WTC11 (cell line): ENCODE measurements at regions not wholly inside any gene's neighbourhood (a gene's known extent, or its start where the extent isn't known, plus 50 kb on each side); places are given as distances from the start of the nearest gene placed in this dataset.
A peak's percentile ranks its signal among the peaks of the same experiment; 100 is the strongest.

Experiments
- ATAC-seq: fragments of 200-7000 bp; cut with Tn5 transposase; 2 replicates; pipeline ENCODE4 v1.10.0; 2021; ENCODE audit warnings: mild to moderate bottlenecking, moderate library complexity
- CTCF ChIA-PET: fragments of 300-600 bp; sonication (Branson Sonifier 250); formaldehyde crosslinking; loops from one replicate; lab custom pipeline; 2021; ENCODE audit warnings: antibody characterized with exemption; lab: Charles Lee
- POLR2A ChIA-PET: fragments of 350-600 bp; sonication (Branson Sonifier 250); formaldehyde crosslinking; loops from one replicate; lab custom pipeline; 2021; ENCODE audit warnings: antibody characterized with exemption; lab: Charles Lee
- DNase-seq: peaks from one replicate; pipeline ENCODE4 v3.0.0; 2021; ENCODE audit warnings: low spot score
- H3K27ac Mint-ChIP-seq: 2 replicates; pipeline ENCODE4 v1.8.0; 2021; ENCODE audit warnings: mixed read lengths
- H3K27me3 Mint-ChIP-seq: 2 replicates; pipeline ENCODE4 v1.8.0; 2021; ENCODE audit warnings: low read depth, mild to moderate bottlenecking, moderate library complexity, mixed read lengths
- H3K36me3 Mint-ChIP-seq: 2 replicates; pipeline ENCODE4 v1.8.0; 2021; ENCODE audit warnings: mixed read lengths
- H3K4me1 Mint-ChIP-seq: 2 replicates; pipeline ENCODE4 v1.8.0; 2022; ENCODE audit warnings: mixed read lengths
- H3K4me3 Mint-ChIP-seq: 2 replicates; pipeline ENCODE4 v1.8.0; 2021; ENCODE audit warnings: mild to moderate bottlenecking, moderate library complexity, mixed read lengths
- H3K9me3 Mint-ChIP-seq: 2 replicates; pipeline ENCODE4 v1.8.0; 2021; ENCODE audit warnings: mixed read lengths
- CREB1 ChIP-seq: sonication (generic); formaldehyde crosslinking; IDR thresholded peaks from 2 replicates; pipeline ENCODE4 v1.8.0; 2023; ENCODE audit warnings: mild to moderate bottlenecking, missing genetic modification reagents
- ETV6 ChIP-seq: sonication (generic); formaldehyde crosslinking; IDR thresholded peaks from 2 replicates; pipeline ENCODE4 v1.8.1; 2022; ENCODE audit warnings: mild to moderate bottlenecking, missing genetic modification reagents
- FOXK1 ChIP-seq: sonication (generic); formaldehyde crosslinking; IDR thresholded peaks from 2 replicates; pipeline ENCODE4 v1.8.0; 2022; ENCODE audit warnings: mild to moderate bottlenecking, moderate library complexity, missing genetic modification reagents
- FOXP1 ChIP-seq: sonication (generic); formaldehyde crosslinking; IDR thresholded peaks from 2 replicates; pipeline ENCODE4 v1.8.0; 2022; ENCODE audit warnings: missing genetic modification reagents, mild to moderate bottlenecking, moderate library complexity, borderline replicate concordance
- GABPB1 ChIP-seq: sonication (generic); formaldehyde crosslinking; IDR thresholded peaks from 2 replicates; pipeline ENCODE4 v1.8.1; 2023; ENCODE audit warnings: mild to moderate bottlenecking, missing genetic modification reagents
- IRF1 ChIP-seq: sonication (generic); formaldehyde crosslinking; IDR thresholded peaks from 2 replicates; pipeline ENCODE4 v1.8.0; 2023; ENCODE audit warnings: missing genetic modification reagents
- KAT7 ChIP-seq: sonication (generic); formaldehyde crosslinking; IDR thresholded peaks from 2 replicates; pipeline ENCODE4 v1.8.1; 2023; ENCODE audit warnings: missing genetic modification reagents, mild to moderate bottlenecking, borderline replicate concordance
- MAX ChIP-seq: sonication (generic); formaldehyde crosslinking; IDR thresholded peaks from 2 replicates; pipeline ENCODE4 v1.8.0; 2022; ENCODE audit warnings: mild to moderate bottlenecking, missing genetic modification reagents
- PRDM15 ChIP-seq: sonication (generic); formaldehyde crosslinking; IDR thresholded peaks from 2 replicates; pipeline ENCODE4 v1.8.0; 2022; ENCODE audit warnings: missing genetic modification reagents
- SMAD3 ChIP-seq: sonication (generic); formaldehyde crosslinking; IDR thresholded peaks from 2 replicates; pipeline ENCODE4 v1.8.0; 2022; ENCODE audit warnings: missing genetic modification reagents, mild to moderate bottlenecking, borderline replicate concordance
- TCF7 ChIP-seq: sonication (generic); formaldehyde crosslinking; IDR thresholded peaks from 2 replicates; pipeline ENCODE4 v1.8.0; 2022; ENCODE audit warnings: mild to moderate bottlenecking, low read depth, missing genetic modification reagents, moderate library complexity
- TP53 ChIP-seq: sonication (generic); formaldehyde crosslinking; IDR thresholded peaks from 2 replicates; pipeline ENCODE4 v1.8.1; 2023; ENCODE audit warnings: mild to moderate bottlenecking, missing genetic modification reagents
- ZBTB21 ChIP-seq: sonication (generic); formaldehyde crosslinking; IDR thresholded peaks from 2 replicates; pipeline ENCODE4 v1.8.1; 2023; ENCODE audit warnings: mild to moderate bottlenecking, missing genetic modification reagents, borderline replicate concordance
- ZNF232 ChIP-seq: sonication (generic); formaldehyde crosslinking; IDR thresholded peaks from 2 replicates; pipeline ENCODE4 v1.8.0; 2022; ENCODE audit warnings: mild to moderate bottlenecking, missing genetic modification reagents
- ZNF281 ChIP-seq: sonication (generic); formaldehyde crosslinking; IDR thresholded peaks from 2 replicates; pipeline ENCODE4 v1.8.0; 2023; ENCODE audit warnings: mild to moderate bottlenecking, missing genetic modification reagents
- ZNF396 ChIP-seq: fragments of 250-450 bp; sonication (Bioruptor Pico); IDR thresholded peaks from 2 replicates; pipeline ENCODE4 v1.8.0; 2021; ENCODE audit warnings: mild to moderate bottlenecking, moderate library complexity, borderline replicate concordance
- TF ChIP-seq, protein P1 (sequence below): fragments of 250-450 bp; sonication (Bioruptor Pico); IDR thresholded peaks from 2 replicates; pipeline ENCODE4 v1.9.0; 2021; ENCODE audit warnings: moderate library complexity, mild to moderate bottlenecking, inconsistent platforms, borderline replicate concordance
- TF ChIP-seq, protein P2 (sequence below): fragments of 250-450 bp; sonication (Bioruptor Pico); conservative IDR thresholded peaks from 2 replicates; pipeline ENCODE4 v1.9.0; 2021; ENCODE audit warnings: mild to moderate bottlenecking

DNA sequence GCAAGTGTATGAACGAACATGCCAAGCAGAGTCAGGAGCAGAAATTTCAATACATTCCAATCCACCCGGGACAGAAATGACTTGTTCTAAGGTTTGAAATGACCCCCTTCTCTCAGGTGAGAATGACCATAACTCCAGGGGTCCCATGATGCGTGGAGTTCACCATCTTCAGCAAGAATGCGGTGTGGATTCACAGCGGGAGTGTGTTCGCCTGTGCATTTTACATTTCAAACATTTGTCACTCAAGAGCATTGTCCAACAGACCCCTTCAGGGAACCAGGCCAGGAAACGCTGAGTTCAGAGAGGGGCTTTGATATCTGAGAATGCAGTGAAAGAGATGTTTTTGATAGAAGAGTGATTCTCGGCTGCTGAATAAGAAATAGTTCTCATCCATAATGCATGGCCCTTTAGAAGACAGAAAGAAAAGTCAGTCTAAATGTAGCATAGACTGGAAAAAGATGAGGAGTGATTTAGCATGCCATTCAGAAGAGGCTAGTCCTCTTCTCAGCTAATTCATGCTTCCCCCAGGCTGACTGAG lies 200.3 kb upstream of the KCNG1 start (continued):
- TF ChIP-seq, protein P1, sequence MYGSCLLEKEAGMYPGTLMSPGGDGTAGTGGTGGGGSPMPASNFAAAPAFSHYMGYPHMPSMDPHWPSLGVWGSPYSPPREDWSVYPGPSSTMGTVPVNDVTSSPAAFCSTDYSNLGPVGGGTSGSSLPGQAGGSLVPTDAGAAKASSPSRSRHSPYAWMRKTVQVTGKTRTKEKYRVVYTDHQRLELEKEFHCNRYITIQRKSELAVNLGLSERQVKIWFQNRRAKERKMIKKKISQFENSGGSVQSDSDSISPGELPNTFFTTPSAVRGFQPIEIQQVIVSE (CRISPR knock-in tag): no peak
- TF ChIP-seq KAT7 (CRISPR knock-in tag): no peak

DNA sequence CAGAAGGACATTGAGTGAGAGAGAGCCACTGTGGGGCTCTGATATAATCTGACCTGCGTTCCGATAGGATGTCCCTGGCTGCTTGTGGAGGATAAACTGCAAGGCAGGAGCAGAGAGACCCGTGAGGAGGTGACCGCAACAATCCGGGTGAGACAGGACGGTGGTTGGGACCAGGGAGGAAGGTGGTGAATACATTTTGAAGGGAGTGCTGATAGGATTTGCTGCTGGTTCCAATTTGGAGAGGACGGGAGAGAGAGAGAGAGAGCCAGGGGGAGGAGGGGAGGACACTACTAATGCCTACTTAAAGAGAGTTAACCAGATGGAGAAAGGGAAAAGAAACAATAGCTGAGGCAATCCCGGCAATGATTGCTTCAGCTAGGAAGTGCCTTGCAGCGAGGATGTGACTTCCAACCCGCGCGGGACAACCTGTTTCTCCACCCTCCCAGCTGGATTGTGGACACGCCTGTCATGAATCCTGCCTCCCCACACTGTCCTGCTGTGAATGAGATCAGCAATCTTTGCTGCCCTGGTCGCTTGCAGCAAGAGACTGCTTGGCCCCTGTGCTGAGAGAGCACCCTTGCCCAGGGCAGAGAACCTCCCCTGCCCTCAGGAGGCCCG lies 199.0 kb upstream of the KCNG1 start:
- DNase-seq (peak; percentile 70), ATAC-seq (peak; percentile 48)
- ChIA-PET CTCF (interaction anchor here (1.1 to 2.5 kb wide), 4 partner anchors 10 to 103 kb away, joined by 3 to 11 read pairs (median 7); no protein-coding TSS in a partner anchor), POLR2A (interaction anchor here (0.7 to 1.1 kb wide), 2 partner anchors 16 to 96 kb away, joined by 3 read pairs; no protein-coding TSS in a partner anchor)
- H3K27me3 Mint-ChIP-seq: peaks cover 21% of the 10 kb centered on the region
- peak overlapping the region; percentile 41 for H3K4me3 Mint-ChIP-seq
- peaks cover 35% of the 10 kb centered on the region for H3K4me1 Mint-ChIP-seq
- TF ChIP-seq ZNF396: no peak
- TF ChIP-seq ETV6: no peak
- no peak for TF ChIP-seq PRDM15 (CRISPR knock-in tag)
- no peak for TF ChIP-seq TCF7
- TF ChIP-seq IRF1 (CRISPR knock-in tag): no peak
- TF ChIP-seq ZBTB21: no peak
- TF ChIP-seq, protein P2, sequence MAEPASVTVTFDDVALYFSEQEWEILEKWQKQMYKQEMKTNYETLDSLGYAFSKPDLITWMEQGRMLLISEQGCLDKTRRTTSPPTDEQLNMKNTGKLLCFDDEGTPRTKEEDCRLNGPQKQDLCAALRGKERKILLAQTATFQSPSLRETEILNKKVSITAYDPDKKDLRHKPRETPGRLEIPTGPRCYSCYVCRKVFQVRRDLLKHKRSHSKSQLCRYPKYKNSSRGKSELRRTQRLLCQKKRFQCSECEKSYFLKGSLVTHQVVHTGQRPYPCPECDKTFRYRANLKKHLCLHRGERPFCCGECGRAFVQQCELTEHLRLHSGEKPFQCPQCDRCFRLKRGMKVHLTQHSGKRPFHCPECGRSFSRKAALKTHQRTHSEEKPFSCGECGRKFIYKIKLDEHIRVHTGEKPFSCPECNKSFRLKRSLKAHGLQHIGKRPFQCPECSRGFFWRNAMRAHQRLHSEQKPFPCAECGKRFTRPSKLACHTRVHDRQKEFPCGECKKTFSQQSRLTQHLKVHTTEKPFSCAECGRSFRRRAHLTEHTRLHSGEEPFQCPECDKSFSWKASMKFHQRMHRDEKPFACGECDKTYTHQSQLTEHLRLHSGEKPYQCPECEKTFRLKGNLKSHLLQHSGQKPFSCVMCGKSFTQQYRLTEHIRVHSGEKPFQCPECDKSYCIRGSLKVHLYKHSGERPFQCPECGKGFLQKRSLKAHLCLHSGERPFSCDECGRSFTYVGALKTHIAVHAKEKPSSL (CRISPR knock-in tag): no peak
- no peak for TF ChIP-seq FOXK1
- TF ChIP-seq ZNF232: no peak
- TF ChIP-seq ZNF281: no peak
- TF ChIP-seq SMAD3 (CRISPR knock-in tag): no peak
- TF ChIP-seq FOXP1 (CRISPR knock-in tag): no peak; the same call in 1 of the 2 replicates
- TF ChIP-seq CREB1: no peak
- peak; percentile 96 for TF ChIP-seq GABPB1 (CRISPR knock-in tag)
- peak; percentile 65; the same call in 1 of the 2 replicates for TF ChIP-seq MAX (CRISPR knock-in tag)
- no peak for TF ChIP-seq TP53 (CRISPR knock-in tag)
- peaks cover 14% of the 10 kb centered on the region for H3K36me3 Mint-ChIP-seq
- H3K9me3 Mint-ChIP-seq: peaks cover 31% of the 10 kb centered on the region
- H3K27ac Mint-ChIP-seq: no peak overlapping the region
